GM12872 (cell line): ENCODE measurements at regions not wholly inside any gene's neighbourhood (a gene's known extent, or its start where the extent isn't known, plus 50 kb on each side); places are given as distances from the start of the nearest gene placed in this dataset.

Source experiments
- TF ChIP-seq, protein P1 (sequence below): IDR thresholded peaks from 3 replicates; pipeline ENCODE4 v1.5.1; 2011; ENCODE audit warnings: low read depth, mild to moderate bottlenecking, low read length, moderate library complexity; ENCODE audit not compliant: insufficient read depth

DNA sequence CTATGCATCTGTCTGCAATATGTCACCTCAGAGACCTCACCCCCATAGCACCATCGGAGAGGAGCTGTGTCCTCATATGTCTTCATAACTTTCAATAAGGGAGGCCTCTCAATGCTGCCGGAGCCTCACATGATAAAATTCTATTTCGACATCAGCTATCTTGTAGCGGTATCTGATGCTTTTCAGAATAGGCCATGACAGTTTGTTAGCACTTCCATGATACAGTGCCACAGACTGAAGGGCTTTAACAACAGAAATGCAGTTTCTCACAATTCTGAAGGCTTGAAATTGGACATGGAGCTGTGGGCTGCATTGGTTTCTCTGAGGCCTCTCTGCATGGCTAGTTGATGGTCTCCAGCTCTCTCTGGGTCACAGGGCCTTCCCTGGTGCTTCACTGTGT, 125.0 kb upstream of the PZP start:
- TF ChIP-seq, protein P1, sequence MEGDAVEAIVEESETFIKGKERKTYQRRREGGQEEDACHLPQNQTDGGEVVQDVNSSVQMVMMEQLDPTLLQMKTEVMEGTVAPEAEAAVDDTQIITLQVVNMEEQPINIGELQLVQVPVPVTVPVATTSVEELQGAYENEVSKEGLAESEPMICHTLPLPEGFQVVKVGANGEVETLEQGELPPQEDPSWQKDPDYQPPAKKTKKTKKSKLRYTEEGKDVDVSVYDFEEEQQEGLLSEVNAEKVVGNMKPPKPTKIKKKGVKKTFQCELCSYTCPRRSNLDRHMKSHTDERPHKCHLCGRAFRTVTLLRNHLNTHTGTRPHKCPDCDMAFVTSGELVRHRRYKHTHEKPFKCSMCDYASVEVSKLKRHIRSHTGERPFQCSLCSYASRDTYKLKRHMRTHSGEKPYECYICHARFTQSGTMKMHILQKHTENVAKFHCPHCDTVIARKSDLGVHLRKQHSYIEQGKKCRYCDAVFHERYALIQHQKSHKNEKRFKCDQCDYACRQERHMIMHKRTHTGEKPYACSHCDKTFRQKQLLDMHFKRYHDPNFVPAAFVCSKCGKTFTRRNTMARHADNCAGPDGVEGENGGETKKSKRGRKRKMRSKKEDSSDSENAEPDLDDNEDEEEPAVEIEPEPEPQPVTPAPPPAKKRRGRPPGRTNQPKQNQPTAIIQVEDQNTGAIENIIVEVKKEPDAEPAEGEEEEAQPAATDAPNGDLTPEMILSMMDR, result no peak

- TF ChIP-seq, protein P1, result no peak
These were observed 124.4 kb upstream of the PZP start for GRCh38 chr12:9332564-9332963.

DNA sequence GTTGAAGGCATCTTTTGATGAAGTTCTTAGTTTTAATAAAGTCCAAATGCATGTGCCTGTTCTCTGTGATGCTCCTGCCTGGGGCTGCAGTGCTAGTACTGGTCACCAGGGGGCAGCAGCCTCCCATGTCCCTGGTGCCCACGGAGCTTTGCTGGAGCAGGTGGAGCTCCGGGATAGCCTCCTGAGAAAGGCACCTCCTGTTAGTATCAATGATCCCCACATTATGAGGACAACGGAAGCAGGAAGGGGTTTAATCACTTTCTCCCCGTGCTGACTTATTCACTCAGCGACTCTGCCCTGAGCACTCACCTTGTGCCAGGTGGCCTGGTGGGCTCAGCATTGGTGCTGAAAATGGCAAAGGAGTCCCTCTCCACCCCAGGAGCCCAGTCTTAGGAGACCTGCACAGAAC, 123.0 kb upstream of the PZP start:
- TF ChIP-seq, protein P1, result peak; percentile 99

GRCh38 chr12:9329019-9329418, 120.8 kb upstream of the PZP start:
- TF ChIP-seq, protein P1, result no peak

DNA sequence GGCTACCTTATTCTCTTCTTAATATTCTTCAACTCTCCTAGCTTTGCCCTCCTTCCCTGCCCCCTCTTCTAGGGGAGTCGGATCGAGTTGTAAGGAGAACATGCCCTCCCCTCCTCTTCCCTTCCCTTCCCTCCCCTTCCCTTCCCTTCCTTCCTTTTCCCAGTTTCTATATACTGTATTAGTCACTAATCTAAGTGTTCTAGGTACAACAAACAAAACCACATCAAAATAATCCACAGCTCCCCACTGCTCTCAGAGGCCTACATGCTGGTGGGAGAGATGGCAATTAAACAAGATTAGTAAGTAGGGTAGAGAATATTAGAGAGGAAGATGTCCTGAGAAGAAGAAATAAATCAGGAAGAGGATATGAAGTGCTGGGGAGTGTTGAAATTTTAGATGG, 119.9 kb upstream of the PZP start:
- TF ChIP-seq, protein P1, result no peak

- TF ChIP-seq, protein P1, result no peak
These were observed 119.1 kb upstream of the PZP start for GRCh38 chr12:9327320-9327719.

GRCh38 chr12:9326085-9326484, 117.9 kb upstream of the PZP start:
- TF ChIP-seq, protein P1, result no peak

- TF ChIP-seq, protein P1, result no peak
These were observed 117.3 kb upstream of the PZP start for GRCh38 chr12:9325471-9325870.
